Karpas-422 (cell line): ENCODE measurements at regions not wholly inside any gene's neighbourhood (a gene's known extent, or its start where the extent isn't known, plus 50 kb on each side); places are given as distances from the start of the nearest gene placed in this dataset.

Source experiments
- DNase-seq: peaks from one replicate; pipeline ENCODE4 v3.0.0-alpha.2; 2015
- H2AFZ ChIP-seq: fragments of 200-600 bp; sonication (generic); 2 replicates; pipeline ENCODE4 v1.6.1; 2014; ENCODE audit warnings: antibody characterized with exemption, low read length, mixed read lengths
- H3K27ac ChIP-seq: fragments of 200-600 bp; sonication (generic); 2 replicates; pipeline ENCODE4 v1.5.1; 2014; ENCODE audit warnings: mild to moderate bottlenecking, low read length, moderate library complexity
- H3K27me3 ChIP-seq: fragments of 200-600 bp; sonication (generic); 2 replicates; pipeline ENCODE4 v1.6.1; 2014; ENCODE audit warnings: low read length, mixed read lengths
- H3K36me3 ChIP-seq: fragments of 200-600 bp; sonication (generic); 2 replicates; pipeline ENCODE4 v1.6.1; 2014; ENCODE audit warnings: low read length, mixed read lengths; ENCODE audit not compliant: insufficient read depth
- H3K4me1 ChIP-seq: fragments of 200-600 bp; sonication (generic); 2 replicates; pipeline ENCODE4 v1.6.1; 2014; ENCODE audit warnings: mild to moderate bottlenecking, low read length, mixed read lengths
- H3K4me2 ChIP-seq: fragments of 200-600 bp; sonication (generic); 2 replicates; pipeline ENCODE4 v1.6.1; 2014; ENCODE audit warnings: low read length, low read depth, mild to moderate bottlenecking; ENCODE audit not compliant: poor library complexity, severe bottlenecking
- H3K4me3 ChIP-seq: fragments of 200-600 bp; sonication (generic); 2 replicates; pipeline ENCODE4 v1.5.1; 2014; ENCODE audit warnings: mild to moderate bottlenecking, antibody characterized with exemption, low read length, mixed read lengths
- H3K79me2 ChIP-seq: fragments of 200-600 bp; sonication (generic); 2 replicates; pipeline ENCODE4 v1.6.1; 2014; ENCODE audit warnings: mild to moderate bottlenecking, low read length, mixed read lengths
- H3K9ac ChIP-seq: fragments of 200-600 bp; sonication (generic); 2 replicates; pipeline ENCODE4 v1.6.0; 2014; ENCODE audit warnings: low read length
- H3K9me2 ChIP-seq: fragments of 200-600 bp; sonication (generic), shearing (Covaris generic); replicated peaks from 2 replicates; pipeline ENCODE4 v1.6.0; 2014; ENCODE audit warnings: mild to moderate bottlenecking, low read length, moderate library complexity; ENCODE audit not compliant: insufficient read depth
- H3K9me3 ChIP-seq: fragments of 300-700, 200-600 bp; sonication (generic); 2 replicates; pipeline ENCODE4 v1.6.1; 2014; ENCODE audit warnings: low read length, mixed read lengths
- H4K20me1 ChIP-seq: fragments of 200-600 bp; sonication (generic); 2 replicates; pipeline ENCODE4 v1.6.1; 2014; ENCODE audit warnings: mild to moderate bottlenecking, antibody characterized with exemption, low read length, low read depth; ENCODE audit not compliant: insufficient read depth

GRCh38 chr20:24812373-24812772 is 136.7 kb upstream of the CST7 start:
- H4K20me1 ChIP-seq: 0 out of 2 replicates have a peak, but pooled peaks cover 3% of the 10 kb centered on the region
- no peaks in the 10 kb centered on the region for H3K4me1 ChIP-seq

GRCh38 chr20:24813080-24813479 is 136.0 kb upstream of the CST7 start:
- H3K36me3 ChIP-seq: no peaks in the 10 kb centered on the region
- no peak overlapping the region for H3K4me2 ChIP-seq
- no peak overlapping the region for H3K9ac ChIP-seq
- H3K9me3 ChIP-seq: no peaks in the 10 kb centered on the region
- DNase-seq: no peak
- no peak overlapping the region for H3K27ac ChIP-seq
- no peak overlapping the region for H3K4me3 ChIP-seq
- H3K79me2 ChIP-seq: no peaks in the 10 kb centered on the region
- H3K27me3 ChIP-seq: no peaks in the 10 kb centered on the region
- no peak overlapping the region for H2AFZ ChIP-seq
- no peaks in the 10 kb centered on the region for H3K4me1 ChIP-seq
- no peaks in the 10 kb centered on the region for H3K9me2 ChIP-seq
- H4K20me1 ChIP-seq: 0 out of 2 replicates have a peak, but pooled peaks cover 3% of the 10 kb centered on the region

More at GRCh38 chr20:24812373-24812772, 136.7 kb upstream of the CST7 start:
- H3K9me3 ChIP-seq: no peaks in the 10 kb centered on the region
- no peak overlapping the region for H3K27ac ChIP-seq
- no peak overlapping the region for H3K4me2 ChIP-seq
- no peak overlapping the region for H3K4me3 ChIP-seq
- DNase-seq: no peak
- no peak overlapping the region for H2AFZ ChIP-seq
- H3K79me2 ChIP-seq: no peaks in the 10 kb centered on the region
- H3K36me3 ChIP-seq: no peaks in the 10 kb centered on the region
- H3K9ac ChIP-seq: no peak overlapping the region
- H3K27me3 ChIP-seq: no peaks in the 10 kb centered on the region
- H3K9me2 ChIP-seq: no peaks in the 10 kb centered on the region

GRCh38 chr20:24813496-24813895 is 135.6 kb upstream of the CST7 start:
- Histone ChIP-seq H3K9me2 (no peaks in the 10 kb centered on the region), H4K20me1 (0 out of 2 replicates have a peak, but pooled peaks cover 3% of the 10 kb centered on the region), H3K9me3 (no peaks in the 10 kb centered on the region), H3K9ac (no peak overlapping the region), H3K36me3 (no peaks in the 10 kb centered on the region), H3K4me2 (no peak overlapping the region), H3K27ac (no peak overlapping the region), H3K4me1 (no peaks in the 10 kb centered on the region), H2AFZ (no peak overlapping the region), H3K27me3 (no peaks in the 10 kb centered on the region), H3K4me3 (no peak overlapping the region), H3K79me2 (no peaks in the 10 kb centered on the region)
- no peak for DNase-seq

GRCh38 chr20:24813936-24814335 is 135.1 kb upstream of the CST7 start:
- Histone ChIP-seq H3K4me2 (no peak overlapping the region), H3K4me1 (no peaks in the 10 kb centered on the region), H2AFZ (no peak overlapping the region), H4K20me1 (0 out of 2 replicates have a peak, but pooled peaks cover 3% of the 10 kb centered on the region), H3K79me2 (no peaks in the 10 kb centered on the region), H3K9me2 (no peaks in the 10 kb centered on the region), H3K9me3 (no peaks in the 10 kb centered on the region), H3K36me3 (no peaks in the 10 kb centered on the region), H3K4me3 (no peak overlapping the region), H3K27ac (no peak overlapping the region), H3K9ac (no peak overlapping the region), H3K27me3 (no peaks in the 10 kb centered on the region)
- no peak for DNase-seq

GRCh38 chr20:24814556-24815195 is 134.4 kb upstream of the CST7 start:
- no peak overlapping the region for H3K27ac ChIP-seq
- no peak overlapping the region for H3K4me2 ChIP-seq
- H3K27me3 ChIP-seq: no peaks in the 10 kb centered on the region
- H3K9me2 ChIP-seq: no peaks in the 10 kb centered on the region
- H3K9me3 ChIP-seq: no peaks in the 10 kb centered on the region
- H3K4me3 ChIP-seq: no peak overlapping the region
- no peak overlapping the region for H3K9ac ChIP-seq
- H3K79me2 ChIP-seq: no peaks in the 10 kb centered on the region
- H3K4me1 ChIP-seq: no peaks in the 10 kb centered on the region
- no peak overlapping the region for H2AFZ ChIP-seq
- 0 out of 2 replicates have a peak, but pooled peaks cover 3% of the 10 kb centered on the region for H4K20me1 ChIP-seq
- no peak for DNase-seq
- no peaks in the 10 kb centered on the region for H3K36me3 ChIP-seq

- no peaks in the 10 kb centered on the region for H3K79me2 ChIP-seq
- H3K9me2 ChIP-seq: no peaks in the 10 kb centered on the region
- no peaks in the 10 kb centered on the region for H3K9me3 ChIP-seq
- no peaks in the 10 kb centered on the region for H3K36me3 ChIP-seq
- H3K27me3 ChIP-seq: no peaks in the 10 kb centered on the region
- no peak for DNase-seq
- no peak overlapping the region for H2AFZ ChIP-seq
- H3K9ac ChIP-seq: no peak overlapping the region
- H3K4me1 ChIP-seq: no peaks in the 10 kb centered on the region
- no peak overlapping the region for H3K4me2 ChIP-seq
- no peak overlapping the region for H3K4me3 ChIP-seq
- H4K20me1 ChIP-seq: 0 out of 2 replicates have a peak, but pooled peaks cover 3% of the 10 kb centered on the region
- no peak overlapping the region for H3K27ac ChIP-seq
Observed at GRCh38 chr20:24815196-24815815, 133.8 kb upstream of the CST7 start.

GRCh38 chr20:24815931-24816330 is 133.1 kb upstream of the CST7 start:
- Histone ChIP-seq H3K27me3 (no peaks in the 10 kb centered on the region), H3K4me1 (no peaks in the 10 kb centered on the region), H2AFZ (no peak overlapping the region), H3K9me2 (no peaks in the 10 kb centered on the region), H3K36me3 (no peaks in the 10 kb centered on the region), H4K20me1 (0 out of 2 replicates have a peak, but pooled peaks cover 3% of the 10 kb centered on the region), H3K4me2 (no peak overlapping the region), H3K79me2 (no peaks in the 10 kb centered on the region), H3K9me3 (no peaks in the 10 kb centered on the region), H3K9ac (no peak overlapping the region), H3K4me3 (no peak overlapping the region), H3K27ac (no peak overlapping the region)
- DNase-seq: no peak

- DNase-seq: no peak
- Histone ChIP-seq H3K79me2 (no peaks in the 10 kb centered on the region), H3K4me1 (no peaks in the 10 kb centered on the region), H3K9ac (no peak overlapping the region), H3K27ac (no peak overlapping the region), H3K9me3 (no peaks in the 10 kb centered on the region), H4K20me1 (0 out of 2 replicates have a peak, but pooled peaks cover 3% of the 10 kb centered on the region), H3K9me2 (no peaks in the 10 kb centered on the region), H3K27me3 (no peaks in the 10 kb centered on the region), H3K4me2 (no peak overlapping the region), H3K36me3 (no peaks in the 10 kb centered on the region), H3K4me3 (no peak overlapping the region), H2AFZ (no peak overlapping the region)
Observed at GRCh38 chr20:24816431-24816830, 132.6 kb upstream of the CST7 start.
